Endothelial cell of umbilical vein (primary cell): ENCODE measurements at regions not wholly inside any gene's neighbourhood (a gene's known extent, or its start where the extent isn't known, plus 50 kb on each side); places are given as distances from the start of the nearest gene placed in this dataset.

ENCODE experiments used
- BruUV-seq: library from RNA; stranded (reverse); fragments of 400-500 nt; replicated peaks from 2 replicates; lab custom pipeline; 2021; lab: Mats Ljungman, UMichigan
- CTCF ChIA-PET: fragments of 300-600, 350-600 bp; sonication (Branson Sonifier 250); formaldehyde crosslinking; loops from one replicate; lab custom pipeline; 2021; ENCODE audit warnings: antibody characterized with exemption, inconsistent platforms; lab: Charles Lee
- POLR2A ChIA-PET: fragments of 300-600, 350-600 bp; sonication (Branson Sonifier 250); formaldehyde crosslinking; loops from one replicate; lab custom pipeline; 2021; ENCODE audit warnings: antibody characterized with exemption, inconsistent platforms; lab: Charles Lee
- DNase-seq: peaks from one replicate; pipeline ENCODE4 v3.0.0-alpha.2; 2011; ENCODE audit warnings: low read depth, low spot score
- FAIRE-seq: peaks from 2 replicates; lab custom pipeline; 2011; peaks lifted over from hg19 to GRCh38; lab: Jason Lieb, UNC
- H2AFZ ChIP-seq: 2 replicates; pipeline ENCODE4 v1.6.0; 2012; ENCODE audit warnings: low read depth, low read length, control low read depth, inconsistent platforms
- H3K27ac ChIP-seq: 2 replicates; pipeline ENCODE4 v1.5.1; 2011; ENCODE audit warnings: low read depth, mild to moderate bottlenecking, control low read depth, low read length, moderate library complexity; ENCODE audit not compliant: insufficient read depth
- H3K27me3 ChIP-seq, 2 experiments: 2 replicates each; pipeline versions ENCODE4 v1.6.0 to v1.6.1; 2011; ENCODE audit warnings: low read length in 2 of 2, mixed read lengths in 1 of 2; ENCODE audit not compliant: control insufficient read depth in 2 of 2, insufficient read depth in 2 of 2
- H3K36me3 ChIP-seq, 2 experiments: 2 replicates in 1 of 2; 3 replicates in 1 of 2; pipeline ENCODE4 v1.5.1; 2011; ENCODE audit warnings: low read length in 2 of 2, mild to moderate bottlenecking in 1 of 2, moderate library complexity in 1 of 2; ENCODE audit not compliant: control insufficient read depth in 2 of 2, insufficient read depth in 2 of 2; ENCODE audit errors: extremely low read depth in 1 of 2
- H3K4me1 ChIP-seq: 3 replicates; pipeline ENCODE4 v1.5.1; 2011; ENCODE audit warnings: mild to moderate bottlenecking, low read length; ENCODE audit not compliant: control insufficient read depth, insufficient read depth; ENCODE audit errors: extremely low read depth
- H3K4me2 ChIP-seq: 2 replicates; pipeline ENCODE4 v1.6.1; 2011; ENCODE audit warnings: low read length, control low read depth, mixed read lengths; ENCODE audit not compliant: insufficient read depth
- H3K4me3 ChIP-seq, 3 experiments: fragments of 200-600 bp in 1 of 3; sonication (generic), shearing (Covaris generic) in 1 of 3; replicated peaks in 1 of 3; 2 replicates each; pipeline ENCODE4 v1.5.1; 2011 to 2016; ENCODE audit warnings: control low read depth in 3 of 3, low read length in 3 of 3, mild to moderate bottlenecking in 2 of 3, inconsistent platforms in 1 of 3, low read depth in 1 of 3, moderate library complexity in 1 of 3; ENCODE audit not compliant: insufficient read depth in 1 of 3
- H3K79me2 ChIP-seq: 2 replicates; pipeline ENCODE4 v1.6.0; 2012; ENCODE audit warnings: low read length, inconsistent platforms; ENCODE audit not compliant: control insufficient read depth, insufficient read depth
- H3K9ac ChIP-seq: replicated peaks from 2 replicates; pipeline ENCODE3; 2011; ENCODE audit warnings: low read length, control low read depth; ENCODE audit not compliant: insufficient read depth; ENCODE audit errors: extremely low read depth
- H3K9me1 ChIP-seq: replicated peaks from 3 replicates; pipeline ENCODE4 v1.6.0; 2011; ENCODE audit warnings: mild to moderate bottlenecking, low read length; ENCODE audit not compliant: control insufficient read depth, insufficient read depth; ENCODE audit errors: extremely low read depth
- H3K9me3 ChIP-seq: replicated peaks from 2 replicates; pipeline ENCODE4 v1.5.1; 2012; ENCODE audit warnings: low read length, inconsistent platforms; ENCODE audit not compliant: control insufficient read depth, insufficient read depth
- H4K20me1 ChIP-seq: replicated peaks from 2 replicates; pipeline ENCODE3; 2011; ENCODE audit warnings: mild to moderate bottlenecking, low read length; ENCODE audit not compliant: control insufficient read depth, insufficient read depth; ENCODE audit errors: extremely low read depth
- CTCF ChIP-seq, 2 donors: IDR thresholded peaks; 1 replicate in 1 of 2; 2 replicates in 1 of 2; pipeline ENCODE4 v1.5.1; 2011; ENCODE audit warnings: low read length in 2 of 2, mild to moderate bottlenecking in 2 of 2, moderate library complexity in 2 of 2, control low read depth in 1 of 2, inconsistent platforms in 1 of 2, low read depth in 1 of 2; ENCODE audit not compliant: insufficient read depth in 1 of 2; ENCODE audit errors: extremely low read depth in 1 of 2
- EZH2 ChIP-seq: IDR thresholded peaks from 2 replicates; pipeline ENCODE4 v1.6.1; 2012; ENCODE audit warnings: borderline replicate concordance, low read depth, mild to moderate bottlenecking, moderate library complexity, low read length, inconsistent platforms; ENCODE audit not compliant: severe bottlenecking
- FOS ChIP-seq: IDR thresholded peaks from 2 replicates; pipeline ENCODE4 v1.6.1; 2011; ENCODE audit warnings: mild to moderate bottlenecking, low read length, moderate library complexity, borderline replicate concordance; ENCODE audit not compliant: insufficient read depth
- GATA2 ChIP-seq: IDR thresholded peaks from 2 replicates; pipeline ENCODE4 v1.7.0; 2011; ENCODE audit warnings: low read depth, mild to moderate bottlenecking, moderate library complexity, mixed read lengths, low read length; ENCODE audit not compliant: insufficient read length, insufficient read depth
- JUN ChIP-seq: IDR thresholded peaks from 2 replicates; pipeline ENCODE4 v1.6.1; 2011; ENCODE audit warnings: borderline replicate concordance, low read depth; ENCODE audit not compliant: insufficient read length, insufficient read depth
- MAX ChIP-seq: IDR thresholded peaks from 2 replicates; pipeline ENCODE4 v1.6.1; 2011; ENCODE audit not compliant: insufficient read depth, insufficient read length
- MYC ChIP-seq: IDR thresholded peaks from one replicate; pipeline ENCODE4 v1.6.1; 2011; ENCODE audit warnings: mild to moderate bottlenecking, low read depth, low read length
- POLR2A ChIP-seq: IDR thresholded peaks from 2 replicates; pipeline ENCODE4 v1.6.1; 2012; ENCODE audit warnings: low read depth, mild to moderate bottlenecking, control low read depth, low read length
- POLR2AphosphoS5 ChIP-seq: IDR thresholded peaks from 2 replicates; pipeline ENCODE4 v1.6.1; 2012; ENCODE audit warnings: low read depth, mild to moderate bottlenecking, control low read depth, low read length, moderate library complexity; ENCODE audit not compliant: insufficient read depth
- dilution Hi-C: fragments of 300-500 bp; cut with MboI; formaldehyde crosslinking; loops from one replicate; pipeline ENCODE4 v1.15.0; 2019; ENCODE audit warnings: low sequenced_read_pairs; ENCODE audit not compliant: extremely low pct_ligation_motif_present
- intact Hi-C: fragments of 100-400 bp; cut with micrococcal nuclease; formaldehyde crosslinking; loops from one replicate; pipeline ENCODE4 v1.10.0; 2022

DNA sequence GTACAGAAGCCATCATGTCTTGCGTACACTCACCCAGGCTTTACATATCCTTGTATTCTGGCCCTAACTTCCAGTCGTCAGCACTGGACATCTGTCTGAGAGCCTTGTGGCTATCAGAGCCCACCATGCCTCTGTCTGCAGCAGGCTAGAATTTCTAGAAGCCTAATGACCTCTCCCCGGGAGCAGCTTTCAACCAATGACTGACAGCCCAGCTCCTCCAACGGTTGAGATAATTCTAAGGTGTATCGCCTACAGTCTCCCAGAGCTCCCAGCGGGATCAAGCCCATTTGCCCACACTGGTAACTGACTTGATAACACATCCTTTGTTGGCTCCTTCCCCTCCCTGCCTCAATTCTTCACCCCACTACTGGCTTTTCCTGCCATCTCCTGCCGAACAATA is 562.8 kb downstream of the BCOR start:
- Histone ChIP-seq H3K9me3 (no peaks in the 10 kb centered on the region), H3K79me2 (no peaks in the 10 kb centered on the region), H3K9ac (no peak overlapping the region), H2AFZ (no peak overlapping the region), H3K4me3 (no peak overlapping the region), H3K27ac (no peak overlapping the region), H3K9me1 (no peaks in the 10 kb centered on the region), H3K36me3 (no peaks in the 10 kb centered on the region), H3K27me3 (no peaks in the 10 kb centered on the region), H3K4me1 (no peaks in the 10 kb centered on the region), H3K4me2 (no peak overlapping the region), H4K20me1 (no peaks in the 10 kb centered on the region)
- BruUV-seq: no TSS peak
- FAIRE-seq (no peak), DNase-seq (no peak)
- intact Hi-C loops: no loop called here
- CTCF ChIA-PET: no interaction called here
- POLR2A ChIA-PET: no interaction called here
- dilution Hi-C loops: no loop called here
- TF ChIP-seq GATA2: no peak
- no peak for TF ChIP-seq JUN
- TF ChIP-seq MAX: no peak
- no peak for TF ChIP-seq FOS
- no peak for TF ChIP-seq POLR2A

- Histone ChIP-seq H3K36me3 (no peaks in the 10 kb centered on the region), H3K4me2 (no peak overlapping the region), H2AFZ (no peak overlapping the region), H3K27me3 (no peaks in the 10 kb centered on the region), H3K79me2 (no peaks in the 10 kb centered on the region), H3K9me3 (no peaks in the 10 kb centered on the region), H3K4me1 (no peaks in the 10 kb centered on the region), H3K9ac (no peak overlapping the region), H3K27ac (no peak overlapping the region), H3K4me3 (no peak overlapping the region), H4K20me1 (no peaks in the 10 kb centered on the region), H3K9me1 (no peaks in the 10 kb centered on the region)
- ChIA-PET CTCF (no interaction called here), POLR2A (no interaction called here)
- BruUV-seq: no TSS peak
- no peak for TF ChIP-seq MYC
- no peak for TF ChIP-seq POLR2AphosphoS5
- TF ChIP-seq EZH2: no peak
- no peak for TF ChIP-seq FOS
- no peak for TF ChIP-seq POLR2A
- no peak for TF ChIP-seq MAX
- no peak for TF ChIP-seq JUN
- TF ChIP-seq CTCF (IDR thresholded peaks at IDR 0.05; ENCODE audit: extremely low read depth in 1 of 2, insufficient read depth in 1 of 2, low read depth in 1 of 2, low read length in 2 of 2): no peak
- TF ChIP-seq GATA2: no peak
- FAIRE-seq (no peak), DNase-seq (no peak)
- dilution Hi-C loops: no loop called here
- intact Hi-C loops: no loop called here
Measured at GRCh38 chrX:39536211-39536610, 561.5 kb downstream of the BCOR start.
